ENCODE measurements at regions not wholly inside any gene's neighbourhood (a gene's known extent, or its start where the extent isn't known, plus 50 kb on each side); places are given as distances from the start of the nearest gene placed in this dataset.

- no peak for DNase-seq
Observed at GRCh38 chr5:68455216-68455615, 239.7 kb downstream of the PIK3R1 start.

- DNase-seq: no peak
Observed at GRCh38 chr5:68456756-68457217, 241.2 kb downstream of the PIK3R1 start.

GRCh38 chr5:68457285-68457684, 241.7 kb downstream of the PIK3R1 start:
- DNase-seq: no peak

GRCh38 chr5:68458416-68459021, 243.0 kb downstream of the PIK3R1 start:
- peak; percentile 7 for DNase-seq

GRCh38 chr5:68459093-68459809, 243.7 kb downstream of the PIK3R1 start:
- no peak for DNase-seq

- no peak for DNase-seq
Observed at GRCh38 chr5:68459810-68460139, 244.2 kb downstream of the PIK3R1 start.

GRCh38 chr5:68460147-68460798, 244.7 kb downstream of the PIK3R1 start:
- DNase-seq: peak; percentile 5

GRCh38 chr5:68463606-68464005, 248.1 kb downstream of the PIK3R1 start:
- no peak for DNase-seq

- DNase-seq: peak; percentile 11
Observed at GRCh38 chr5:68464424-68464823, 248.9 kb downstream of the PIK3R1 start.

- no peak for DNase-seq
Observed at GRCh38 chr5:68465133-68465532, 249.6 kb downstream of the PIK3R1 start.

GRCh38 chr5:68465934-68466551, 250.5 kb downstream of the PIK3R1 start:
- DNase-seq: no peak

- no peak for DNase-seq
Observed at GRCh38 chr5:68467208-68467607, 251.7 kb downstream of the PIK3R1 start.

GRCh38 chr5:68467794-68468193, 252.2 kb downstream of the PIK3R1 start:
- no peak for DNase-seq

GRCh38 chr5:68468322-68468721, 252.8 kb downstream of the PIK3R1 start:
- DNase-seq: no peak

- no peak for DNase-seq
Observed at GRCh38 chr5:68475476-68475983, 260.0 kb downstream of the PIK3R1 start.

- no peak for DNase-seq
Observed at GRCh38 chr5:68476854-68477253, 261.3 kb downstream of the PIK3R1 start.

- DNase-seq: no peak
Observed at GRCh38 chr5:68478301-68479095, 262.9 kb downstream of the PIK3R1 start.

- DNase-seq: no peak
Observed at GRCh38 chr5:68479524-68479923, 264.0 kb downstream of the PIK3R1 start.

GRCh38 chr5:68480335-68480940, 264.9 kb downstream of the PIK3R1 start:
- DNase-seq: no peak

GRCh38 chr5:68482199-68482598, 266.6 kb downstream of the PIK3R1 start:
- DNase-seq: no peak

GRCh38 chr5:68484307-68485068, 268.9 kb downstream of the PIK3R1 start:
- DNase-seq: no peak
